ENCODE measurements at regions not wholly inside any gene's neighbourhood (a gene's known extent, or its start where the extent isn't known, plus 50 kb on each side); places are given as distances from the start of the nearest gene placed in this dataset.

DNA sequence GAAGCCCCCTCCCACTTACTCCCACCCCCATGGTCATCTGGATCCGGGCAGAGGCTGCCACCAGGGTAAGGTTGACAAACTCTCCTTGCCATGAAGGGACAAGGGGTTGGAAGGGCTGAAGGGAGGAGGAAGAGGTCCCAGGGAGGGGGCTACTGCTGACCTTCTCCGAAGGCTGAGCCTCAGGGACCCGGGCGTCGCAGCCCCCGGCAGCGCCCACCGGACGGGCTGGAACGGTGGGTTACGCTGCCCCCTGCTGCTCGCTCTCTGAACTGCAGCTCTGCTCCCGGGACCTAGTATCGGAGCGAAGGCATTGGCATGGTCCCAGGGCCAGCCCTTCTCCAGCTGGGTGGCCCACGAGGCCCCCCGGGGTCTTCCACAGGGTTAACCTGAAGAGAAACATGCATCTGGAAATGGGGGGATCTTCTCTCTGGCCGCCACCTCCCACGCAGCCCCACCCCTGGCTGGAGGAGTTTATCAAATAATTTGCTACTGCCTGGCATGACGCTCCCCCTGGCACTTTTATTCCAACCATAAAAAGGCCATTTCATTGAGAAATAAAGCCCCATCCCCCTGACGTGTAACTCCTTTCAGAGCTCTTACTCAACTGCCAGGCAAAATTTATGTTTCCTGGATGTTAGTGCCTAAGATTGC, 70.4 kb upstream of the TARDBP start:
- TF ChIP-seq, protein P1, sequence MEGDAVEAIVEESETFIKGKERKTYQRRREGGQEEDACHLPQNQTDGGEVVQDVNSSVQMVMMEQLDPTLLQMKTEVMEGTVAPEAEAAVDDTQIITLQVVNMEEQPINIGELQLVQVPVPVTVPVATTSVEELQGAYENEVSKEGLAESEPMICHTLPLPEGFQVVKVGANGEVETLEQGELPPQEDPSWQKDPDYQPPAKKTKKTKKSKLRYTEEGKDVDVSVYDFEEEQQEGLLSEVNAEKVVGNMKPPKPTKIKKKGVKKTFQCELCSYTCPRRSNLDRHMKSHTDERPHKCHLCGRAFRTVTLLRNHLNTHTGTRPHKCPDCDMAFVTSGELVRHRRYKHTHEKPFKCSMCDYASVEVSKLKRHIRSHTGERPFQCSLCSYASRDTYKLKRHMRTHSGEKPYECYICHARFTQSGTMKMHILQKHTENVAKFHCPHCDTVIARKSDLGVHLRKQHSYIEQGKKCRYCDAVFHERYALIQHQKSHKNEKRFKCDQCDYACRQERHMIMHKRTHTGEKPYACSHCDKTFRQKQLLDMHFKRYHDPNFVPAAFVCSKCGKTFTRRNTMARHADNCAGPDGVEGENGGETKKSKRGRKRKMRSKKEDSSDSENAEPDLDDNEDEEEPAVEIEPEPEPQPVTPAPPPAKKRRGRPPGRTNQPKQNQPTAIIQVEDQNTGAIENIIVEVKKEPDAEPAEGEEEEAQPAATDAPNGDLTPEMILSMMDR (IDR thresholded peaks at IDR 0.05; ENCODE audit: low read depth, low read length, missing control alignments): peak; percentile 94
- no peak overlapping the region for H3K4me3 ChIP-seq (ENCODE audit: low read depth, low read length)
- in situ Hi-C loops (cut with HindIII; ENCODE audit: low sequenced_read_pairs): loop anchor here (10.0 kb wide), 2 partner anchors 417 to 447 kb away; no protein-coding TSS in a partner anchor
- DNase-seq (ENCODE audit: low read depth): no peak

DNA sequence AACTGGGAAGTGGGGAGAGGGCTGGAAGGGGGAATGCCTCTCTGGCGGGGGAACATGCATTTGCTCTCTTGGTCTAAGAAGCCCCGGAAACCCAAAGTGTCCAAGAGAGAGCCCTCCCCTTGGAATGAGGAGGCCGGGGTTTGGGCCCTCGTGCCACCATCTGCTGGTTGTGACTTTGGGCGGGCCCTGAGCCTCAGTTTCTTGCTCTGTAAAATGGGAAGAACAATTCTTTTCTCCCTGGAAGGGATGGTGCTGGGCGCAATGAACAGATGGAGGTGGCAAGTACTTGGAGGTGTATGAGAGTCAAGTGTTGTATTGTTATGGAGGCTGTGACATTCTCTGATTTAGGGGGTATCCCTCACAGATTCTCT, 69.9 kb upstream of the TARDBP start:
- TF ChIP-seq, protein P1 (IDR thresholded peaks at IDR 0.05; ENCODE audit: low read depth, low read length, missing control alignments): no peak
- no peak for DNase-seq (ENCODE audit: low read depth)
- in situ Hi-C loops (cut with HindIII; ENCODE audit: low sequenced_read_pairs): loop anchor here (10.0 kb wide), 2 partner anchors 418 to 448 kb away; no protein-coding TSS in a partner anchor
- H3K4me3 ChIP-seq (ENCODE audit: low read depth, low read length): no peak overlapping the region

DNA sequence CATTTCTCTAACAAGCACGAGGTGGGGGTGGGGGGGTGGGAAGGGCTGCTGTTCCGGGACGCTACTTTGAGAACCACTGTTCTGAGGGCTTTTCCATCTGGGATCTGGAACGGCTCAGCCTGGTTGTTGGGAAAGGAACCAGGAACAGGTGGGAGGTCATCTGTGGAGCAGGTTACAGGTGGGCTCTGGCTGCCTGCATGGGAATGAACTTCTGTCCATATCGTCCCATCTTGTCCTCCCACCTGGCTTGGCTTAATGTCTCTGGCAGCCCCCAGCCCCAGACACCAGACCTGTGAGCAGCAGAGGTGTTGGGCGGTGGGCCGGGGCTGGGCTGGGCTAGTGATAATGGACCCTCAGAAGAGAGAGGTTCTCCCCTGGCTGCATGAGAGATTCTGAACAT, 69.4 kb upstream of the TARDBP start:
- DNase-seq (ENCODE audit: low read depth): no peak
- H3K4me3 ChIP-seq (ENCODE audit: low read depth, low read length): no peak overlapping the region
- TF ChIP-seq, protein P1 (IDR thresholded peaks at IDR 0.05; ENCODE audit: low read depth, low read length, missing control alignments): no peak
- in situ Hi-C loops (cut with HindIII; ENCODE audit: low sequenced_read_pairs): loop anchor here (10.0 kb wide), 2 partner anchors 418 to 448 kb away; no protein-coding TSS in a partner anchor

DNA sequence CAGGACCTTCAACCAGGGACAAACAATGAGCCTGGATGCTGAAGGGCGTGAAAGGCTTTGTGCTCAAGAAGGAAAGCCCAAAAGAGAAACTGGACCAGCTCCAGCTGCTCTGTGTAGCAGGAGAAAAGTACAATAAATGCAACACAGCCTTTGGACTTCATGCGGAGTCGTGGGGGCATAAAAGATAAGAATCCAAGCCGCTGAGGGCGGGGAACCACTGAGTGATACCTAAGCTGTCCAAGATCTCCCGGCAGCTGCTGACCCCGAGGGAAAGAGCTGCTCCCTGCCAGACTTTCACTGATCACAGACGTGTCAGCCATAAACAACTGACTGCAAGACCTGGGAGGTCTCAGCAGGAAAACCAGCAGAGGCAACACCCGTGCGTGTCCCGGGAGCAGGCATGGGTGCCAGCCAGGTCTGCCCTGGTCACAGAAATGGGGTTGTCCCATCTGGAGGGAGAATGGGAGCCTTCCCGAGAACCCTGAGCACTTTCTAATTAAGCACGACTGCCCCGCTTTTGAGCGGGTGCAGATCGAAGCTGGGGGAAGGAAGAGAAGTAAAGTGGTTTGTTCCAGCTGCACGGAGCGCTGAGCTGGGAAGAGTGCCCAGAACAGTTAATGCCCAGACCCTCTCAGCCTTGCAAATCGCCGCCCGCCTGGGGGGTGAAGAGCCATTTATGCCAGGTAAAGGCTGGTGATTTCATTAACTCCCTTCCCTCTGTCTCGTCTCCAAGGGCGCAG, 68.3 kb upstream of the TARDBP start:
- peak overlapping the region; percentile 22 for H3K4me3 ChIP-seq (ENCODE audit: low read depth, low read length)
- peak; percentile 42 for DNase-seq (ENCODE audit: low read depth)
- TF ChIP-seq, protein P1 (IDR thresholded peaks at IDR 0.05; ENCODE audit: low read depth, low read length, missing control alignments): no peak
- in situ Hi-C loops (cut with HindIII; ENCODE audit: low sequenced_read_pairs): loop anchor here (10.0 kb wide), 2 partner anchors 419 to 449 kb away; no protein-coding TSS in a partner anchor

DNA sequence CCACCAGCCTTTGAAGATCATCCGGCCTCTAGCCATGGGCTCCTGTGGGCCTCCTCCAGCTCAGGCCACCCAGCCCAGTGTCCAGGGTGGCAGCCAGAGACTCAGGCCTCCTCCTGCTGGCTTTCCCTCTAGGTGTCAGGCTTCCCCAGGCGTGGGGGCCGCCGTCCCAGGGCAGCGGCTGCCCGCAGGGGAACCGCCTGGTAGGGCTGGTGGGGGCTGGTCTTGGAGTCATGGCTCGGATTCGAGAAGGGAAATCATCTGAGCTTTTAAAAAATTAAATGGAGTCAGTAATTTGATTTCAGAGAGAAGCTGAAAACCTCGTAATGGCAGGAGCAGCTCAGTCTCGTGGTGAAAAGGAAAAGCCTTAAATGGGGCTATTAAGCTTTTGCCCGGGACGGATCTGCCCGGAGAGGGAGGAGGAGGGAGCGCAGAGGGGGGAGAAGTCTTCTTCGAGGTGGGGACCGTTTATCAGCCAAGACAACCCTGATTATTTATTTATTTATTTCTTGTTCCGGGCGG, 66.4 kb upstream of the TARDBP start:
- in situ Hi-C loops (cut with HindIII; ENCODE audit: low sequenced_read_pairs): loop anchor here (10.0 kb wide), 2 partner anchors 421 to 451 kb away; no protein-coding TSS in a partner anchor
- no peak overlapping the region for H3K4me3 ChIP-seq (ENCODE audit: low read depth, low read length)
- no peak for DNase-seq (ENCODE audit: low read depth)
- TF ChIP-seq, protein P1 (IDR thresholded peaks at IDR 0.05; ENCODE audit: low read depth, low read length, missing control alignments): no peak

DNA sequence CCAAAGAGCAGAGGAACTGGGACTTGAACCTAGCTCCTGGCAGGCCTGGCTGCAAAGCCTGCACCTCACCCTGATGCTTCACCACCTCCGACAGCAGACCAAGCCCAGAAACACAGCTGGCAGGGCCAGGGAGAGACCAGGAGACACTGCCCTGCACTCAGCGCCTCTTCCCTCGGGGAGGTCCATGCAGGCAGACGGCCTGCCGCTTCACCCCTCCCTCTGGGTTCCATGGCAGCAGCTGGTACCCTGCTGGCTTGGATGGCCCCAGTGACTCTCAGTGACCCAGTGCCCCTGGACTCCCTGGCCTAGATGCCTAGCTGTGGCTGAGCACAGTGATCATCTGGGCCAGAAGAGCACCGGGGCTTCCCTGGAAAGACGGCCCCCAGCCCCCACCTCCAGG, 65.3 kb upstream of the TARDBP start:
- no peak overlapping the region for H3K4me3 ChIP-seq (ENCODE audit: low read depth, low read length)
- in situ Hi-C loops (cut with HindIII; ENCODE audit: low sequenced_read_pairs): loop anchor here (10.0 kb wide), 2 partner anchors 422 to 452 kb away; no protein-coding TSS in a partner anchor
- DNase-seq (ENCODE audit: low read depth): no peak
- TF ChIP-seq, protein P1 (IDR thresholded peaks at IDR 0.05; ENCODE audit: low read depth, low read length, missing control alignments): no peak

All from astrocyte of the cerebellum (primary cell).